HCT116 (cell line): ENCODE measurements at regions not wholly inside any gene's neighbourhood (a gene's known extent, or its start where the extent isn't known, plus 50 kb on each side); places are given as distances from the start of the nearest gene placed in this dataset.
"Not testable (repeated sequence)": the region's sequence is repeated elsewhere in the genome, so short reads cannot be mapped to it uniquely, and the experiment has no call there.

Source experiments
- ATAC-seq: fragments of 200-7000 bp; cut with Tn5 transposase; 2 replicates; pipeline ENCODE4 v1.9.1; 2020; ENCODE audit warnings: mild to moderate bottlenecking, moderate library complexity
- BruUV-seq: library from RNA; stranded (reverse); fragments of 400-500 nt; replicated peaks from 2 replicates; lab custom pipeline; 2021; lab: Mats Ljungman, UMichigan
- CTCF ChIA-PET: fragments of 300-600 bp; sonication (Branson Sonifier 250); formaldehyde crosslinking; loops from one replicate; lab custom pipeline; 2021; ENCODE audit warnings: antibody characterized with exemption; lab: Charles Lee
- POLR2A ChIA-PET: fragments of 300-600, 350-600 bp; sonication (Branson Sonifier 250); formaldehyde crosslinking; loops from one replicate; lab custom pipeline; 2021; ENCODE audit warnings: antibody characterized with exemption; lab: Charles Lee
- RAD21 ChIA-PET, 2 experiments: fragments of 300-600 bp; sonication (Branson Sonifier 250); formaldehyde crosslinking; loops; one replicate each; lab custom pipeline; 2023; ENCODE audit warnings: low total read pairs in 2 of 2; ENCODE audit not compliant: uncharacterized antibody in 2 of 2, unreplicated experiment in 2 of 2, low non-redundant PET in 1 of 2; lab: Charles Lee
- DNase-seq: peaks from one replicate; pipeline ENCODE4 v3.0.0-alpha.2; 2010; ENCODE audit warnings: low read depth, low spot score
- H2AFZ ChIP-seq: fragments of 200-600 bp; shearing (Covaris generic), sonication (generic); 2 replicates; pipeline ENCODE4 v1.6.1; 2017; ENCODE audit warnings: low read depth, mixed run types, mixed read lengths, antibody characterized with exemption, low read length; ENCODE audit not compliant: poor library complexity, severe bottlenecking
- H3K27ac ChIP-seq: 2 replicates; pipeline ENCODE4 v1.5.1; 2012; ENCODE audit warnings: low read depth, low read length
- H3K27me3 ChIP-seq: fragments of 200-600 bp; sonication (generic); 2 replicates; pipeline ENCODE4 v1.6.1; 2016; ENCODE audit warnings: mixed run types, low read length, mixed read lengths; ENCODE audit not compliant: insufficient read depth
- H3K36me3 ChIP-seq, 2 experiments: fragments of 200-500 bp in 1 of 2; fragments of 200-600 bp in 1 of 2; sonication (Bioruptor generic) in 1 of 2; sonication (generic) in 1 of 2; 2 replicates each; pipeline versions ENCODE4 v1.5.1 to v1.6.1; 2014 to 2016; ENCODE audit warnings: low read length in 2 of 2, inconsistent platforms in 1 of 2, mixed read lengths in 1 of 2, mixed run types in 1 of 2; ENCODE audit not compliant: insufficient read depth in 2 of 2, control insufficient read depth in 1 of 2
- H3K4me1 ChIP-seq, 2 experiments: fragments of 200-600 bp in 1 of 2; sonication (generic) in 1 of 2; 2 replicates each; pipeline versions ENCODE4 v1.5.1 to v1.6.1; 2012 to 2017; ENCODE audit warnings: low read length in 2 of 2, inconsistent platforms in 1 of 2, mild to moderate bottlenecking in 1 of 2, mixed read lengths in 1 of 2, mixed run types in 1 of 2, moderate library complexity in 1 of 2; ENCODE audit not compliant: insufficient read depth in 2 of 2, control insufficient read depth in 1 of 2
- H3K4me2 ChIP-seq: fragments of 200-600 bp; sonication (generic); 2 replicates; pipeline ENCODE4 v1.6.1; 2017; ENCODE audit warnings: mixed run types, low read length, mixed read lengths
- H3K4me3 ChIP-seq, 2 experiments: fragments of 200-600 bp in 1 of 2; sonication (generic) in 1 of 2; replicated peaks in 1 of 2; 2 replicates each; pipeline ENCODE4 v1.5.1; 2011 to 2016; ENCODE audit warnings: low read length in 2 of 2, control low read depth in 1 of 2, low read depth in 1 of 2, mild to moderate bottlenecking in 1 of 2, mixed read lengths in 1 of 2, mixed run types in 1 of 2
- H3K79me2 ChIP-seq: fragments of 200-600 bp; sonication (generic); 2 replicates; pipeline ENCODE4 v1.6.1; 2017; ENCODE audit warnings: mild to moderate bottlenecking, mixed run types, low read length, moderate library complexity, mixed read lengths; ENCODE audit not compliant: insufficient read depth
- H3K9ac ChIP-seq: fragments of 200-600 bp; sonication (generic); 2 replicates; pipeline ENCODE4 v1.6.1; 2016; ENCODE audit warnings: low read length, mixed read lengths
- H3K9me2 ChIP-seq: fragments of 200-600 bp; sonication (generic), shearing (Covaris generic); 2 replicates; pipeline ENCODE4 v1.6.1; 2017; ENCODE audit warnings: mixed run types, mild to moderate bottlenecking, moderate library complexity; ENCODE audit not compliant: insufficient read depth
- H3K9me3 ChIP-seq, 2 experiments: fragments of 200-500 bp in 1 of 2; fragments of 200-600 bp in 1 of 2; sonication (Bioruptor generic) in 1 of 2; sonication (generic) in 1 of 2; 2 replicates each; pipeline ENCODE4 v1.6.1; 2014 to 2017; ENCODE audit warnings: low read length in 2 of 2, mixed read lengths in 2 of 2, inconsistent platforms in 1 of 2, low read depth in 1 of 2, mild to moderate bottlenecking in 1 of 2, mixed run types in 1 of 2, moderate library complexity in 1 of 2; ENCODE audit not compliant: control insufficient read depth in 1 of 2, insufficient read depth in 1 of 2
- H4K20me1 ChIP-seq: fragments of 200-600 bp; sonication (generic), shearing (Covaris generic); 2 replicates; pipeline ENCODE4 v1.6.1; 2017; ENCODE audit warnings: mixed run types, mild to moderate bottlenecking, moderate library complexity; ENCODE audit not compliant: insufficient read depth
- CBX3 ChIP-seq: IDR thresholded peaks from 2 replicates; pipeline ENCODE4 v1.6.1; 2012; ENCODE audit warnings: low read depth
- CEBPB ChIP-seq: IDR thresholded peaks from 2 replicates; pipeline ENCODE4 v1.6.1; 2012; ENCODE audit warnings: low read depth
- ELF1 ChIP-seq: IDR thresholded peaks from 2 replicates; pipeline ENCODE4 v1.6.1; 2012; ENCODE audit warnings: low read depth, borderline replicate concordance
- EZH2 ChIP-seq: fragments of 200-600 bp; sonication (generic); IDR thresholded peaks from 2 replicates; pipeline ENCODE4 v1.6.1; 2017; ENCODE audit warnings: antibody characterized with exemption, mixed run types
- EZH2phosphoT487 ChIP-seq: fragments of 200-600 bp; IDR thresholded peaks from 2 replicates; pipeline ENCODE4 v1.6.1; 2018; ENCODE audit warnings: antibody characterized with exemption, borderline replicate concordance
- FOSL1 ChIP-seq: IDR thresholded peaks from 2 replicates; pipeline ENCODE4 v1.6.1; 2012; ENCODE audit warnings: low read depth
- JUND ChIP-seq: IDR thresholded peaks from 2 replicates; pipeline ENCODE4 v1.6.1; 2012
- POLR2A ChIP-seq: IDR thresholded peaks from 2 replicates; pipeline ENCODE4 v1.7.0; 2011; ENCODE audit warnings: borderline replicate concordance; ENCODE audit not compliant: insufficient read depth, insufficient read length; ENCODE audit errors: extremely low read depth
- POLR2AphosphoS5 ChIP-seq: IDR thresholded peaks from 2 replicates; pipeline ENCODE4 v1.6.1; 2011; ENCODE audit warnings: mild to moderate bottlenecking, low read depth, low read length, moderate library complexity
- RAD21 ChIP-seq: IDR thresholded peaks from 2 replicates; pipeline ENCODE4 v1.6.1; 2012; ENCODE audit warnings: low read depth, mild to moderate bottlenecking
- SIN3A ChIP-seq: IDR thresholded peaks from 2 replicates; pipeline ENCODE4 v1.6.1; 2012; ENCODE audit warnings: low read depth
- SP1 ChIP-seq: IDR thresholded peaks from 2 replicates; pipeline ENCODE4 v1.6.1; 2012; ENCODE audit warnings: low read depth
- ZFX ChIP-seq: fragments of 450-650 bp; IDR thresholded peaks from 2 replicates; pipeline ENCODE4 v1.6.1; 2017
- ZNF274 ChIP-seq: fragments of 200-500 bp; sonication (Bioruptor generic); IDR thresholded peaks from 2 replicates; pipeline ENCODE4 v1.6.1; 2014; ENCODE audit warnings: mild to moderate bottlenecking, low read depth, low read length, inconsistent platforms
- intact Hi-C: fragments of 100-400 bp; cut with micrococcal nuclease; formaldehyde crosslinking; loops from 2 replicates; pipeline ENCODE4 v1.10.0; 2022
- TF ChIP-seq, protein P1 (sequence below): IDR thresholded peaks from 2 replicates; pipeline ENCODE4 v1.6.1; 2011; ENCODE audit warnings: mild to moderate bottlenecking, low read length, moderate library complexity; ENCODE audit not compliant: insufficient replicate concordance; ENCODE audit errors: extremely low read depth
- TF ChIP-seq, protein P2 (sequence below): IDR thresholded peaks from 2 replicates; pipeline ENCODE4 v1.6.1; 2012
- TF ChIP-seq, protein P3 (sequence below): IDR thresholded peaks from 2 replicates; pipeline ENCODE4 v1.6.1; 2012

DNA sequence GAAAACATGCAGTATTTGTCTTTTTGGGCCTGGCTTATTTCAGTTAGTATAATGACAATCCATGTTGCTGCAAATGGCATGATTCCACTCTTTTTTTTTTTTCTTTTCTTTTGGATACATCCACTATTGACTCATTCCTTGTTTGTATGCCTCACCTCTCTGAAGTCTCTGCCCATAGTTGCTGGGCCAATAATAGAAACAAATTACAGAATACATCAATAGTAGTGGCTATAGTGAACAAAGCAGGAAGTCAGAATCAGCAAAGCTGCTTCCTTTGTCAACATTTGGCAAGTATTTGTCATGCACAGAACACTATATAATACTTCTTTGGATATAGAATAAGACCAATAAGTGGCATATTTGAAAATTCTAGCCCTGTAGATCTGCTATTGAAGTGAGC lies 609.7 kb downstream of the STK39 start:
- TF ChIP-seq EZH2 (no peak), EZH2phosphoT487 (no peak), ZFX (no peak), SP1 (no peak), CEBPB (no peak), ELF1 (no peak), RAD21 (no peak), SIN3A (no peak), FOSL1 (no peak), JUND (no peak), POLR2A (no peak), CBX3 (no peak), ZNF274 (no peak), POLR2AphosphoS5 (no peak)
- TF ChIP-seq, protein P1, sequence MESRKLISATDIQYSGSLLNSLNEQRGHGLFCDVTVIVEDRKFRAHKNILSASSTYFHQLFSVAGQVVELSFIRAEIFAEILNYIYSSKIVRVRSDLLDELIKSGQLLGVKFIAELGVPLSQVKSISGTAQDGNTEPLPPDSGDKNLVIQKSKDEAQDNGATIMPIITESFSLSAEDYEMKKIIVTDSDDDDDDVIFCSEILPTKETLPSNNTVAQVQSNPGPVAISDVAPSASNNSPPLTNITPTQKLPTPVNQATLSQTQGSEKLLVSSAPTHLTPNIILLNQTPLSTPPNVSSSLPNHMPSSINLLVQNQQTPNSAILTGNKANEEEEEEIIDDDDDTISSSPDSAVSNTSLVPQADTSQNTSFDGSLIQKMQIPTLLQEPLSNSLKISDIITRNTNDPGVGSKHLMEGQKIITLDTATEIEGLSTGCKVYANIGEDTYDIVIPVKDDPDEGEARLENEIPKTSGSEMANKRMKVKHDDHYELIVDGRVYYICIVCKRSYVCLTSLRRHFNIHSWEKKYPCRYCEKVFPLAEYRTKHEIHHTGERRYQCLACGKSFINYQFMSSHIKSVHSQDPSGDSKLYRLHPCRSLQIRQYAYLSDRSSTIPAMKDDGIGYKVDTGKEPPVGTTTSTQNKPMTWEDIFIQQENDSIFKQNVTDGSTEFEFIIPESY = no peak
- TF ChIP-seq, protein P2, sequence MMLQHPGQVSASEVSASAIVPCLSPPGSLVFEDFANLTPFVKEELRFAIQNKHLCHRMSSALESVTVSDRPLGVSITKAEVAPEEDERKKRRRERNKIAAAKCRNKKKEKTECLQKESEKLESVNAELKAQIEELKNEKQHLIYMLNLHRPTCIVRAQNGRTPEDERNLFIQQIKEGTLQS = no peak
- TF ChIP-seq, protein P3, sequence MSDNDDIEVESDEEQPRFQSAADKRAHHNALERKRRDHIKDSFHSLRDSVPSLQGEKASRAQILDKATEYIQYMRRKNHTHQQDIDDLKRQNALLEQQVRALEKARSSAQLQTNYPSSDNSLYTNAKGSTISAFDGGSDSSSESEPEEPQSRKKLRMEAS = no peak
- ChIA-PET POLR2A (no interaction called here), CTCF (no interaction called here), RAD21 (no interaction called here)
- Histone ChIP-seq H3K4me3 (no peak overlapping the region), H3K9ac (no peak overlapping the region), H3K9me3 (no peaks in the 10 kb centered on the region), H2AFZ (no peak overlapping the region), H3K79me2 (no peaks in the 10 kb centered on the region), H3K9me2 (no peaks in the 10 kb centered on the region), H3K36me3 (no peaks in the 10 kb centered on the region), H3K27me3 (no peaks in the 10 kb centered on the region), H4K20me1 (no peaks in the 10 kb centered on the region), H3K4me2 (no peak overlapping the region), H3K27ac (no peak overlapping the region), H3K4me1 (no peaks in the 10 kb centered on the region)
- intact Hi-C loops = no loop called here
- DNase-seq (no peak), ATAC-seq (no peak)
- BruUV-seq = no TSS peak

DNA sequence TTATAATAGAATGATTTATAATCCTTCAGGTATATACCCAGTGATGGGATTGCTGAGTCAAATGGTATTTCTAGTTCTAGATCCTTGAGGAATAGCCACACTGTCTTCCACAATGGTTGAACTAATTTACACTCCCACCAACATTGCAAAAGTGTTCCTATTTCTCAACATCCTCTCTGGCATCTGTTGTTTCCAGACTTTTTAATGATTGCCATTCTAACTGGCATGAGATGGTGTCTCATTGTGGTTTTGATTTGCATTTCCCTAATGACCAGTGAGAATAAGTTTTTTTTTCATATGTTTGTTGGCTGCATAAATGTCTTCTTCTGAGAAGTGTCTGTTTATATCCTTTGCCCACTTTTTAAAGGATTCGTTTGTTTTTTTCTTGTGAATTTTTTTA lies 615.1 kb downstream of the STK39 start:
- POLR2A ChIA-PET, H4K20me1 ChIP-seq, CTCF ChIA-PET, ATAC-seq, H3K27ac ChIP-seq, H3K36me3 ChIP-seq, DNase-seq, H2AFZ ChIP-seq, H3K9me2 ChIP-seq, BruUV-seq, H3K4me3 ChIP-seq, intact Hi-C loops, H3K4me2 ChIP-seq, H3K79me2 ChIP-seq, H3K9me3 ChIP-seq, H3K9ac ChIP-seq, H3K27me3 ChIP-seq, H3K4me1 ChIP-seq, RAD21 ChIA-PET: not testable (repeated sequence)
